ENCODE measurements at regions not wholly inside any gene's neighbourhood (a gene's known extent, or its start where the extent isn't known, plus 50 kb on each side); places are given as distances from the start of the nearest gene placed in this dataset.

DNA sequence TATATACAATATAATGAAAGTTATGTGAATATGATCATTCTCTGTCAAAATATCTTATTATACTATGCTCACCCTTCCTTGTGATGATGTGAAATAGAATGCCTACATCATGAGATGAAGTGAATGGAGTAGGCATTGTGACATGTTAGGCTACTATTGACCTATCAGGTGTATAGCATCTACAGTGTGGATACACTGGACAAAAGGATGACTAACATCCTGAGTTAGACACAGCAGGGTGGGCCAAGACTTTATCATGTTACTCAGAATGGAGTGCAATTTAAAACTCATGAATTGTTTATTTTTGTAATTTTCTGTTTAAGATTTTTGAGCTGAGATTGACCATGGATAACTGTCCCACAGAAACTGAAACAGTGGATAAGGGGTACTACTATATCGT, 53.4 kb upstream of the NAV3 start:
- no peaks in the 10 kb centered on the region for H3K36me3 Mint-ChIP-seq (ENCODE audit: insufficient read depth)
- no peaks in the 10 kb centered on the region for H3K4me1 Mint-ChIP-seq
- DNase-seq (ENCODE audit: low spot score in 2 of 2) = no peak
- no peak for ATAC-seq (replicated peaks; ENCODE audit: extremely low read depth, poor library complexity, severe bottlenecking)
- no peak overlapping the region for H3K27ac Mint-ChIP-seq (ENCODE audit: low read depth)
- H3K27me3 Mint-ChIP-seq = no peaks in the 10 kb centered on the region
- H3K4me3 Mint-ChIP-seq = no peak overlapping the region
- peaks cover 6% of the 10 kb centered on the region for H3K9me3 Mint-ChIP-seq

DNA sequence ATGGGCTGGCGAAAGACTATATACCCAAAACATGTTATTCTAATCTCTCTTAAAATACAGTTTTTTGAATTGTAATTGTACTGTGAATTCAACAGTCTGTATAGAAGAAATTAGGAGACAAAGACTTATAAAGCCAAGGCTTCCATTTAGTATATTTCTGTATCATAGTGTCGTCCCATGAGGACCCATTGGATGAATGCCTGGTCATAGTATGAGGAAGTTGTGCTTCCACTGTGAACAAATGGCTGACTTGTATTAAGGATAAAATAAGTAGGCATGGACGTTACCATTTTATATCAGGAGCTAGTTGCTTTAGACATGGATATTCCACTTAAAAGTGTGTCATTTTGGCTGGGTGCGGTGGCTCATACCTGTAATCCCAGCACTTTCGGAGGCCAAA, 55.9 kb upstream of the NAV3 start:
- ATAC-seq (replicated peaks; ENCODE audit: extremely low read depth, poor library complexity, severe bottlenecking) (no peak), DNase-seq (ENCODE audit: low spot score in 2 of 2) (no peak)
- Mint-ChIP-seq H3K27ac (ENCODE audit: low read depth) (no peak overlapping the region), H3K4me1 (no peaks in the 10 kb centered on the region), H3K9me3 (peaks cover 5% of the 10 kb centered on the region), H3K27me3 (no peaks in the 10 kb centered on the region), H3K36me3 (ENCODE audit: insufficient read depth) (no peaks in the 10 kb centered on the region), H3K4me3 (no peak overlapping the region)

DNA sequence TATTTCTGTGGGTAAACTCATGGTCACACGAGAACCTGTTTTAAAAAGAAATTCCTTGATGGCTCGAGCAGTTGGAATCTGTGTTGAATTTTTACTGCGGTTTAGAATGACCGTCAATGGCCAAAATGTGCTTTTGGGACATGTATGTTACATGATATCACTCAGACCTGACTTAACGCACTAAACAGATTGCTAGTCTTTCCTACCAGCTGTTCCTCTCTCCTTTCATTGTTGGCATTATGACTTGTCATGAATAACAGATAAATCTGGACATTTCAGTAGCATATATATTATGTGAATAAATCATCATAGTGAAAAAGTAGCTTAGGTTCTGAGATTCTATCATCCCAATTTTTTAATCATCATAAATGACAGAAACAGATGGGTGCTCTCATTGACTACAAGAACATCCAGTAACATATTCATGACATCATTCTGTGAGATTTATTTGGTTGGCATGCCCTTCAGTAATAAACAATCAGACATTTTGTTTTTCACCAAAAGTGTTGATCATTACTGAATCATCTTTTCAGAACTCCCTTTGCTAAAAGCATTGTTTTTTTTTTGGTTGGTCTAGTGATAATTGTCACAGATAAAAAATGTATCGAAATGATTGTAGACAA, 57.9 kb upstream of the NAV3 start:
- no peaks in the 10 kb centered on the region for H3K27me3 Mint-ChIP-seq
- ATAC-seq (replicated peaks; ENCODE audit: extremely low read depth, poor library complexity, severe bottlenecking) (no peak), DNase-seq (ENCODE audit: low spot score in 2 of 2) (no peak)
- H3K36me3 Mint-ChIP-seq (ENCODE audit: insufficient read depth) = no peaks in the 10 kb centered on the region
- H3K4me1 Mint-ChIP-seq = no peaks in the 10 kb centered on the region
- no peak overlapping the region for H3K27ac Mint-ChIP-seq (ENCODE audit: low read depth)
- H3K9me3 Mint-ChIP-seq = peaks cover 11% of the 10 kb centered on the region
- no peak overlapping the region for H3K4me3 Mint-ChIP-seq

DNA sequence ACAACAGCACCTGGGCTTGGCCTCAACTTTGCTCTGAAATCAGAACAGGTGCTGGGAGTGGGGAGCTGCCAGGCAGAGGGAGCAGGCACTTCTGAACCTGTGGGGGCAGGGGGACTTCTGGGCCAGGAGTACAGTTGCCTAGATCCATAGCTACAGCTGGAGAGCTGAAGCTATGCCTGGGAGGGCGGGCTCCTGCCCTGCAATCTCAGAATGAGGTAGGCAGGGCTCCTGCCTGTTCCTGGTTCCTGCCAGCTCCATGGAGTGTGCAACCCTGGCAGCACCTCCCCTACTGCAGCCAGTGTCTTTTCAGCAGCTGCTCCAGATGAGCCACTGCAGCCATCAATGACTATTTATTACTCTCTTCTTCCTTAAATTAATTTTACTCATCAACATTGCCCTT, 62.1 kb upstream of the NAV3 start:
- peaks cover 1% of the 10 kb centered on the region for H3K36me3 Mint-ChIP-seq (ENCODE audit: insufficient read depth)
- DNase-seq (ENCODE audit: low spot score in 2 of 2) (no peak), ATAC-seq (replicated peaks; ENCODE audit: extremely low read depth, poor library complexity, severe bottlenecking) (no peak)
- peaks cover 17% of the 10 kb centered on the region for H3K9me3 Mint-ChIP-seq
- no peak overlapping the region for H3K4me3 Mint-ChIP-seq
- H3K4me1 Mint-ChIP-seq = no peaks in the 10 kb centered on the region
- no peaks in the 10 kb centered on the region for H3K27me3 Mint-ChIP-seq
- no peak overlapping the region for H3K27ac Mint-ChIP-seq (ENCODE audit: low read depth)

DNA sequence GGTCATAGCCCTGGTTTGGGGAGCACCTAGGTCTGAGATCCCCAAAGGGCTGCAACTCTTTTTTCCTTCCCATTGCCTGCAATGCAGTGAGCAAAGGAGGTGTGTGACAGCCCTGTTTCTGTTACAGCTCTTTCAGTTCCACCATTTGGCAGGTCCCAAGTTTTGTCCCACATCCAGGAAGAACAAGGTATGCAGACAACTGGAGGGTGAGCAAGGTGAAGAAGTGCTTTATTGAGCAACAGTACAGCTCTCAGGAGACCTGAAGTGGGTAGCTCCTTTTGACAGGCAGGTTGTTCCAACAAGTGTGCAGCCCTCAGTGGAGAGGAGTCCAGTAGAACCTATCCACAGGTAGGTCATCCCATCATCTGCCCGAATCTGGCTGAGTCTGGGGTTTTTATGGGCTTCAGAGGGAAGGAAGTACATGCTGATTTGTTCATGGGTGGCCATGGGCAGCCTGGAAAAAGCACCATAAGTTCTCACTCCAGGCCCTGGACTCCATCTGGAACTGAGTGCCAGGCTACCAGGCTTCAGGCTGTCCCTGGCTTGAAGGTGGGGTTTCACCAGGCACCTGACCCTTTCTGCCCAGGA, 62.8 kb upstream of the NAV3 start:
- Mint-ChIP-seq H3K27me3 (no peaks in the 10 kb centered on the region), H3K36me3 (ENCODE audit: insufficient read depth) (peaks cover 1% of the 10 kb centered on the region), H3K4me1 (no peaks in the 10 kb centered on the region), H3K27ac (ENCODE audit: low read depth) (no peak overlapping the region), H3K9me3 (peaks cover 21% of the 10 kb centered on the region), H3K4me3 (no peak overlapping the region)
- DNase-seq (ENCODE audit: low spot score in 2 of 2) (no peak), ATAC-seq (replicated peaks; ENCODE audit: extremely low read depth, poor library complexity, severe bottlenecking) (no peak)

DNA sequence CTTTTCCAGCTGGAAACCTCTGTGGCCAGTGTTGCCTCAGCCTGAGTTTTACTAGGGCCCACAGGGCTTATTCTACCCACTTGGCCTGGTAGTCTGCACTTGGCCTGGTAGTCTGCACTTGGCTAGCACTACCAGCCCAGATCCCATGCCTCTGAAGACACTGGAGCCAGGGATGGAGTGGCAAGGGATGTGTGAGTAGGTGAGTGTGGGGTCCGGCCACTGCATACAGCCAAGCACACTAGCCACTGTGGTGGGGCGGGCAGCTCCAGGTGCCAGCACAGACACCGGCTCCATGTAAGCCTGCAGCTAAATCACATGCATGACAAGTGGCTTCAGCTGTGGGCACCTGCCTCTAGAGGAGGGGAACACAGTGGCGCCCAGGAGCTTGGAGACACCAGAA, 63.4 kb upstream of the NAV3 start:
- Mint-ChIP-seq H3K9me3 (peaks cover 23% of the 10 kb centered on the region), H3K36me3 (ENCODE audit: insufficient read depth) (peaks cover 1% of the 10 kb centered on the region), H3K27ac (ENCODE audit: low read depth) (no peak overlapping the region)

DNA sequence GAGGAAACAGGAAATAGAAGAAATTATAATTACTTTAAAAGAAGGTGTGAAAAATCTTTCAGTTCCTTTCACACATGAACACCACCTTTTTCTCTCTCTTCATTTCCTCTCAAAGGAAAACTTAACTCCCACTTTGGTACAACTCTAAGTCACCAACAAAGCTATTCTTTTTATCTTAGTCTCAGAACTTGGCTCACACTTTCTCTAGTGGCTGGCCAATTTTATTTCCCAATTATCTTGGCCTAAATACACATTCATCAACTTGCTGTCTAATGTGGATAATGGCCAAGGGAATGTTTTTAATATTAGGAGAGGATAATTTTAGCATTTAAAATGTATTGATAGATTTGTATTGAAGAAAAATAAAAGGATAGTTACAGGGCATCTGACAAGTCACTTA, 64.5 kb upstream of the NAV3 start:
- Mint-ChIP-seq H3K4me3 (no peak overlapping the region), H3K27me3 (no peaks in the 10 kb centered on the region), H3K9me3 (peaks cover 23% of the 10 kb centered on the region), H3K27ac (ENCODE audit: low read depth) (no peak overlapping the region), H3K36me3 (ENCODE audit: insufficient read depth) (peaks cover 1% of the 10 kb centered on the region), H3K4me1 (no peaks in the 10 kb centered on the region)
- DNase-seq (ENCODE audit: low spot score in 2 of 2) = no peak
- ATAC-seq (replicated peaks; ENCODE audit: extremely low read depth, poor library complexity, severe bottlenecking) = no peak

More for the DNA sequence above, 63.4 kb upstream of the NAV3 start:
- Mint-ChIP-seq H3K4me3 (no peak overlapping the region), H3K27me3 (no peaks in the 10 kb centered on the region), H3K4me1 (no peaks in the 10 kb centered on the region)
- ATAC-seq (replicated peaks; ENCODE audit: extremely low read depth, poor library complexity, severe bottlenecking) (no peak), DNase-seq (ENCODE audit: low spot score in 2 of 2) (no peak)

DNA sequence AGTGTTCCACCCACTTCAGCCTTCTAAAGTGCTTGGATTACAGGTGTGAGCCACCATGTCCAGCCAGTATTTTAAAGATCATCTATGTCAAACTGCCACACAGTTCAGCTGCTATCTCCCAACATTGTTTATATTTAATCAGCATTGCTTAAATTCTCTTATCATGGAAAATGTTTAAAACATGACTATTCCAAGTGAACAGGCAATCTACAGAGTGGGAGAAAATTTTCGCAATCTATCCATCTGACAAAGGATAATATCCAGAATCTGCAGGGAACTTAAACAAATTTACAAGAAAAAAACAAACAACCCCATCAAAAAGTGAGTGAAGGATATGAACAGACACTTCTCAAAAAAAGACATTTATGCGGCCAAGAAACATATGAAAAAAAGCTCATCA, 69.4 kb upstream of the NAV3 start:
- ATAC-seq (replicated peaks; ENCODE audit: extremely low read depth, poor library complexity, severe bottlenecking) (no peak), DNase-seq (ENCODE audit: low spot score in 2 of 2) (no peak)
- peaks cover 1% of the 10 kb centered on the region for H3K36me3 Mint-ChIP-seq (ENCODE audit: insufficient read depth)
- H3K9me3 Mint-ChIP-seq = peaks cover 23% of the 10 kb centered on the region
- no peak overlapping the region for H3K4me3 Mint-ChIP-seq
- H3K4me1 Mint-ChIP-seq = no peaks in the 10 kb centered on the region
- H3K27ac Mint-ChIP-seq (ENCODE audit: low read depth) = no peak overlapping the region
- no peaks in the 10 kb centered on the region for H3K27me3 Mint-ChIP-seq

DNA sequence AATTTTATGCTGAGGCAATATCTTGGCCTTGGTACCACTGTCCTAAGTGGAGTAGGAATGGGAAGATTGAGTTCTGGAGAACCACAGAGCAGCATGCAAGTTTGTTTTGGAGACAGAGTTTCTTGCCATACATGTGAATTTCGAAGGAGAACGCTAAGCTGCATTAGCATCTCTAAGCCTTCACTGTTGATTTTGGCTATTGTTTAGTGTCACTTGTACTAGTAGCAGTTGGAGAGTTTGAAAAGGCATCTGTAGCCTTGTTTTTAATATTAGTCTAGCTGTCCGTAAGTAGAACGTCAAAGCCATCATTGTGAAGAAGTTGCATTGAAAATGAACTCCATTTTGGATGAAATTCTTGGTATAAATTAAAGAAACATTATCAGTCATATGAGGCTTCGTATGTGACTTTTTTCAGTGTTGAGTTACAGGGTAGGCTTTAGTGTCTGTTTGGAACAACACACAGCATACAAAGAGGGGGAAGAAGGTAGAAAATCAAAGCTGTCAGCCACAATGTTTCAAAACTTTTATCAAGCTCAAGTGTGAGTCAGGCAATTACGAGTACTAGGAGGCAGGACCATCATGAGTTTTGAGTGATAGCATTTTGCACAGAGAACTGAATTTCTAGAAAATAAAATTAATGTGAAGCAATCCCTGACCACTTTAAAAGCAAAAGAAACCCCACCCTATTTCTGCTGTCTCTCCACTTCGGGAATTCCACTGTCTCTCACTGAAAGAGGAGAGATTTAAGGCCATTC, 70.2 kb upstream of the NAV3 start:
- peaks cover 1% of the 10 kb centered on the region for H3K36me3 Mint-ChIP-seq (ENCODE audit: insufficient read depth)
- DNase-seq (ENCODE audit: low spot score in 2 of 2) = no peak
- no peaks in the 10 kb centered on the region for H3K27me3 Mint-ChIP-seq
- no peaks in the 10 kb centered on the region for H3K4me1 Mint-ChIP-seq
- no peak overlapping the region for H3K4me3 Mint-ChIP-seq
- ATAC-seq (replicated peaks; ENCODE audit: extremely low read depth, poor library complexity, severe bottlenecking) = no peak
- H3K9me3 Mint-ChIP-seq = peaks cover 23% of the 10 kb centered on the region
- no peak overlapping the region for H3K27ac Mint-ChIP-seq (ENCODE audit: low read depth)

DNA sequence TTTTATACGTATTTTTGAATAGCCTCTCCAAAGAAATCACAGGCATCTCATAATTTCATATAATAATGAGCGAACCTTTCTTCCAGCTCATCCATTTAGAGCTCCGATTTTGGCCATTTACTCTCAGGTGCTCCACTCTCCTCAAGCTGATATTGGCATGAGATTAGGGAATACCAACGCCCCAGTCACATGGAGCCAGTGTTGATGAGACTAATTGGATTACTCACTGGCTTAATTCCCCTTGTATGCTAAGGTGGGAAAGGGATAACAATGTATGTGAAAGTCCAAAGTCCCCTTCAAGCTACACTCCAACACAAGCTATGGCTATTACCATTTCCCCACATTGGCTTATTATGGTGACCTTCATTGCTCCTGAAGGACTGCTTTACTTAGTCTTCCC, 76.6 kb upstream of the NAV3 start:
- no peak for ATAC-seq (replicated peaks; ENCODE audit: extremely low read depth, poor library complexity, severe bottlenecking)
- no peak for DNase-seq (ENCODE audit: low spot score in 2 of 2)
- no peak overlapping the region for H3K27ac Mint-ChIP-seq (ENCODE audit: low read depth)
- H3K4me3 Mint-ChIP-seq = no peak overlapping the region
- H3K4me1 Mint-ChIP-seq = no peaks in the 10 kb centered on the region
- H3K9me3 Mint-ChIP-seq = peaks cover 5% of the 10 kb centered on the region
- H3K36me3 Mint-ChIP-seq (ENCODE audit: insufficient read depth) = no peaks in the 10 kb centered on the region
- no peaks in the 10 kb centered on the region for H3K27me3 Mint-ChIP-seq

DNA sequence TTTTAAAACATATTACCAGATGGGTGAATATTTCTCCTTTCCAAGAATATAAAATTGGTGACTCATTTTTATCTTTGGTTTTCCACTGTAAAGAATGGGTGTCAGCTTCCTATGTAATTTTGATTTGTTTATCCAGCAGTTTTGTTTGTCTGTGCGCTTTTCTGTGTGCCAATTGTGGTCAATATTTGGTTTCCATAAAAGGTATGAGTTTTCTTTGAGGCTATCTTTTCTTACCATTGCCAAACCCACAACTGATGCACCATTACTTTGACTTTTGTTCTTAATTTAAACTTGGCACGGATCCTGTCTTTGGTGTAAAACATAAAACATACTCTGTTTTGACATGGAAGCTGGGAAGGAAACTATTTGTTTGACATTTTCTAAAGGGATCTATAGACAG, 78.8 kb upstream of the NAV3 start:
- ATAC-seq (replicated peaks; ENCODE audit: extremely low read depth, poor library complexity, severe bottlenecking) (no peak), DNase-seq (ENCODE audit: low spot score in 2 of 2) (no peak)
- H3K4me1 Mint-ChIP-seq = no peaks in the 10 kb centered on the region
- no peaks in the 10 kb centered on the region for H3K36me3 Mint-ChIP-seq (ENCODE audit: insufficient read depth)
- no peaks in the 10 kb centered on the region for H3K27me3 Mint-ChIP-seq
- peaks cover 11% of the 10 kb centered on the region for H3K9me3 Mint-ChIP-seq
- no peak overlapping the region for H3K27ac Mint-ChIP-seq (ENCODE audit: low read depth)
- no peak overlapping the region for H3K4me3 Mint-ChIP-seq

DNA sequence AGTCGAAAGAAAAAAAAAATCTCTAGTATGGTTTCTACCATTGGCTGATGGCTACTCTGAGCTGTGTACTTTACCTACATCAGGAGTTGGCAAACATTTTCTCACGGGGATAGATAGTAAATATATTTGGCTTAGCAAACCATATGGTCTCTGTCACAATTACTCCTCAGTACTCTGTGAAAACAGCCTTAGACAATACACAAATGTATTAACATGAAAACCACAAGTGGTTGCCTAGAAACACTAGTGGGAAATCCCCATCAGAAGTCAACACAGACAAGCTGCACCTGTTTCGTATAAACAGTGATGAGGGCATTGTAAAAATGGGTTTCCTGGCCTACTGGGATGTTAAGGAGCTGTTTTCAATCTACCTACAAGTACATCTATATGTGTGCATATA, 84.6 kb upstream of the NAV3 start:
- ATAC-seq (replicated peaks; ENCODE audit: extremely low read depth, poor library complexity, severe bottlenecking) (no peak), DNase-seq (ENCODE audit: low spot score in 2 of 2) (no peak)
- Mint-ChIP-seq H3K9me3 (peaks cover 12% of the 10 kb centered on the region), H3K27ac (ENCODE audit: low read depth) (no peak overlapping the region), H3K4me3 (no peak overlapping the region), H3K27me3 (no peaks in the 10 kb centered on the region), H3K36me3 (ENCODE audit: insufficient read depth) (no peaks in the 10 kb centered on the region), H3K4me1 (no peaks in the 10 kb centered on the region)

DNA sequence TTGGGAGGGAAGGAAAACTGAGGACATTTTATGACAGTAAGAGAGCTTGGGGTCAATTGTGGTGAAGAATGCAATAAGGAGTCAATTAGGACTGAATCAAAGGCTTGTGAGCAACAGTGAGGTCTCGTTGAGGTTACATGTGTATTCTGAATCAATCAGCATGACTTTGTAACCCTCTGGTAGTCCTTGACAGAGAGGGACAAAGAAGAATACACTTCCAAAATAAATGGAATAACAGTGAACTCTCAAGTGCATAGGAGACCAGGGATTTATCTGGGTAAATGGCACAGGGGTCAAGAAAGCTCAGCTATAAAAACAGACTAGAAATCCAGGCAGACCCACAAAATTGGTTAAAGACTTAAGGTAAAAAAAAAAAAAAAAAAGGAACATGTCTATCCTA, 85.1 kb upstream of the NAV3 start:
- H3K4me3 Mint-ChIP-seq = no peak overlapping the region

More for the DNA sequence above, 85.1 kb upstream of the NAV3 start:
- peaks cover 14% of the 10 kb centered on the region for H3K9me3 Mint-ChIP-seq
- ATAC-seq (replicated peaks; ENCODE audit: extremely low read depth, poor library complexity, severe bottlenecking) = no peak
- H3K27ac Mint-ChIP-seq (ENCODE audit: low read depth) = no peak overlapping the region
- H3K36me3 Mint-ChIP-seq (ENCODE audit: insufficient read depth) = no peaks in the 10 kb centered on the region
- H3K4me1 Mint-ChIP-seq = no peaks in the 10 kb centered on the region
- H3K27me3 Mint-ChIP-seq = no peaks in the 10 kb centered on the region
- DNase-seq (ENCODE audit: low spot score in 2 of 2) = no peak
